ENCODE measurements at regions not wholly inside any gene's neighbourhood (a gene's known extent, or its start where the extent isn't known, plus 50 kb on each side); places are given as distances from the start of the nearest gene placed in this dataset.

DNA sequence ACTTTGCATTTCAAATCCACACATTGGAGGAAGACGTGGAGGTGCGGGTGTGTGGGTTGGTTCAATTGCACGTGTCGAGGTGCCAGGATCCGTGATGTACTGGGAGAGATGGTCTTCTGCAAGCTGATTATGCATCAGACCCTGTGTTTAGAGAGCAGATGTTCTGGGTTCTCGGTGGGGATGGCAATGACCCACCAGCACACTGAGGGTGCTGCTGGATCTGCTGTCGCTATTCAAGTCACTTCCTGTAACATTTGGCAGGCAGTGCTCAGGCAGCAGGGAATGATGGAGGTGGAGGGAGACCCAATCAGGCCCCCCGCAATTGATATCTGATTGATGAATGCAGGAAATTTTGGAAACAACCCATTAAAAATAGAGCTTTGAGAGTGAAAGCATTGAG lies 830.1 kb upstream of the POU3F3 start (continued):
- TF ChIP-seq, protein P1, sequence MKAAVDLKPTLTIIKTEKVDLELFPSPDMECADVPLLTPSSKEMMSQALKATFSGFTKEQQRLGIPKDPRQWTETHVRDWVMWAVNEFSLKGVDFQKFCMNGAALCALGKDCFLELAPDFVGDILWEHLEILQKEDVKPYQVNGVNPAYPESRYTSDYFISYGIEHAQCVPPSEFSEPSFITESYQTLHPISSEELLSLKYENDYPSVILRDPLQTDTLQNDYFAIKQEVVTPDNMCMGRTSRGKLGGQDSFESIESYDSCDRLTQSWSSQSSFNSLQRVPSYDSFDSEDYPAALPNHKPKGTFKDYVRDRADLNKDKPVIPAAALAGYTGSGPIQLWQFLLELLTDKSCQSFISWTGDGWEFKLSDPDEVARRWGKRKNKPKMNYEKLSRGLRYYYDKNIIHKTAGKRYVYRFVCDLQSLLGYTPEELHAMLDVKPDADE (IDR thresholded peaks at IDR 0.05): no peak
- no peak for TF ChIP-seq STAT1 (IDR thresholded peaks at IDR 0.05; ENCODE audit: unreplicated experiment)

DNA sequence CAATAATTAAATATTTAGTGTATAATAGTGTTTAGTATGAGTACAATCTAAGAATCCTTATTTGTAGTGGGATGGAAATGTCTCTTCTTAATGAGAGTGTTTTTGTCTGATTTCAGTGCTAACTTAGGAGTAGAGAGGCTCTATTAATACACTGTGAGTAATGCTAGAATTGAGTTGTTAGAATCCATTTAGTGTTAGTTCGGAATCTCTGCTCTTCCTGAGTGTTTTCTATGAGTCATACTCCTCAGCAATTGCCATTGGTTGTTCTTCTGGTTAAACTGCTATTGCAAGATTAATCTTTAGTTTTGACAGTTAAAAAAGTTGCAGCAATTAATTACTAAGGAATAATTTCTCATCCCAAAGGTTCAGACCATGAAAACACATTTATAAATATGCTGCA lies 828.6 kb upstream of the POU3F3 start:
- Histone ChIP-seq H3K4me2 (no peak overlapping the region), H3K36me3 (ENCODE audit: insufficient read depth) (no peaks in the 10 kb centered on the region), H3K27ac (ENCODE audit: low read depth) (no peak overlapping the region), H2AFZ (no peak overlapping the region), H4K20me1 (replicated peaks; ENCODE audit: insufficient read depth) (no peaks in the 10 kb centered on the region), H3K4me3 (no peak overlapping the region), H3K27me3 (ENCODE audit: insufficient read depth) (no peaks in the 10 kb centered on the region), H3K9me2 (ENCODE audit: insufficient read depth) (no peaks in the 10 kb centered on the region), H3F3A (replicated peaks; ENCODE audit: low read depth) (no peaks in the 10 kb centered on the region), H3K4me1 (ENCODE audit: insufficient read depth) (peaks cover 27% of the 10 kb centered on the region), H3K79me2 (replicated peaks; ENCODE audit: insufficient read depth) (no peaks in the 10 kb centered on the region)
- DNase-seq (ENCODE audit: low spot score) (no peak), ATAC-seq (no peak)
- Mint-ChIP-seq H3K36me3 (ENCODE audit: low read depth) (no peaks in the 10 kb centered on the region), H3K27me3 (ENCODE audit: insufficient read depth, low read depth, poor library complexity) (peaks cover 3% of the 10 kb centered on the region), H3K27ac (no peak overlapping the region), H3K9me3 (no peaks in the 10 kb centered on the region), H3K4me1 (peaks cover 33% of the 10 kb centered on the region), H3K4me3 (no peak overlapping the region)
- TF ChIP-seq STAT1 (IDR thresholded peaks at IDR 0.05; ENCODE audit: unreplicated experiment) (no peak), EZH2phosphoT487 (IDR thresholded peaks at IDR 0.05; ENCODE audit: unreplicated experiment) (no peak), CREB1 (CRISPR knock-in tag; IDR thresholded peaks at IDR 0.05; ENCODE audit: low read depth) (no peak), ZNF114 (CRISPR knock-in tag; IDR thresholded peaks at IDR 0.05) (no peak), JUNB (IDR thresholded peaks at IDR 0.05; ENCODE audit: unreplicated experiment) (no peak), POLR2AphosphoS5 (IDR thresholded peaks at IDR 0.05; ENCODE audit: low read depth) (no peak), NANOG (IDR thresholded peaks at IDR 0.05; ENCODE audit: borderline replicate concordance) (no peak)
- TF ChIP-seq, protein P2, sequence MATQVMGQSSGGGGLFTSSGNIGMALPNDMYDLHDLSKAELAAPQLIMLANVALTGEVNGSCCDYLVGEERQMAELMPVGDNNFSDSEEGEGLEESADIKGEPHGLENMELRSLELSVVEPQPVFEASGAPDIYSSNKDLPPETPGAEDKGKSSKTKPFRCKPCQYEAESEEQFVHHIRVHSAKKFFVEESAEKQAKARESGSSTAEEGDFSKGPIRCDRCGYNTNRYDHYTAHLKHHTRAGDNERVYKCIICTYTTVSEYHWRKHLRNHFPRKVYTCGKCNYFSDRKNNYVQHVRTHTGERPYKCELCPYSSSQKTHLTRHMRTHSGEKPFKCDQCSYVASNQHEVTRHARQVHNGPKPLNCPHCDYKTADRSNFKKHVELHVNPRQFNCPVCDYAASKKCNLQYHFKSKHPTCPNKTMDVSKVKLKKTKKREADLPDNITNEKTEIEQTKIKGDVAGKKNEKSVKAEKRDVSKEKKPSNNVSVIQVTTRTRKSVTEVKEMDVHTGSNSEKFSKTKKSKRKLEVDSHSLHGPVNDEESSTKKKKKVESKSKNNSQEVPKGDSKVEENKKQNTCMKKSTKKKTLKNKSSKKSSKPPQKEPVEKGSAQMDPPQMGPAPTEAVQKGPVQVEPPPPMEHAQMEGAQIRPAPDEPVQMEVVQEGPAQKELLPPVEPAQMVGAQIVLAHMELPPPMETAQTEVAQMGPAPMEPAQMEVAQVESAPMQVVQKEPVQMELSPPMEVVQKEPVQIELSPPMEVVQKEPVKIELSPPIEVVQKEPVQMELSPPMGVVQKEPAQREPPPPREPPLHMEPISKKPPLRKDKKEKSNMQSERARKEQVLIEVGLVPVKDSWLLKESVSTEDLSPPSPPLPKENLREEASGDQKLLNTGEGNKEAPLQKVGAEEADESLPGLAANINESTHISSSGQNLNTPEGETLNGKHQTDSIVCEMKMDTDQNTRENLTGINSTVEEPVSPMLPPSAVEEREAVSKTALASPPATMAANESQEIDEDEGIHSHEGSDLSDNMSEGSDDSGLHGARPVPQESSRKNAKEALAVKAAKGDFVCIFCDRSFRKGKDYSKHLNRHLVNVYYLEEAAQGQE (IDR thresholded peaks at IDR 0.05; ENCODE audit: unreplicated experiment): no peak
- TF ChIP-seq, protein P3, sequence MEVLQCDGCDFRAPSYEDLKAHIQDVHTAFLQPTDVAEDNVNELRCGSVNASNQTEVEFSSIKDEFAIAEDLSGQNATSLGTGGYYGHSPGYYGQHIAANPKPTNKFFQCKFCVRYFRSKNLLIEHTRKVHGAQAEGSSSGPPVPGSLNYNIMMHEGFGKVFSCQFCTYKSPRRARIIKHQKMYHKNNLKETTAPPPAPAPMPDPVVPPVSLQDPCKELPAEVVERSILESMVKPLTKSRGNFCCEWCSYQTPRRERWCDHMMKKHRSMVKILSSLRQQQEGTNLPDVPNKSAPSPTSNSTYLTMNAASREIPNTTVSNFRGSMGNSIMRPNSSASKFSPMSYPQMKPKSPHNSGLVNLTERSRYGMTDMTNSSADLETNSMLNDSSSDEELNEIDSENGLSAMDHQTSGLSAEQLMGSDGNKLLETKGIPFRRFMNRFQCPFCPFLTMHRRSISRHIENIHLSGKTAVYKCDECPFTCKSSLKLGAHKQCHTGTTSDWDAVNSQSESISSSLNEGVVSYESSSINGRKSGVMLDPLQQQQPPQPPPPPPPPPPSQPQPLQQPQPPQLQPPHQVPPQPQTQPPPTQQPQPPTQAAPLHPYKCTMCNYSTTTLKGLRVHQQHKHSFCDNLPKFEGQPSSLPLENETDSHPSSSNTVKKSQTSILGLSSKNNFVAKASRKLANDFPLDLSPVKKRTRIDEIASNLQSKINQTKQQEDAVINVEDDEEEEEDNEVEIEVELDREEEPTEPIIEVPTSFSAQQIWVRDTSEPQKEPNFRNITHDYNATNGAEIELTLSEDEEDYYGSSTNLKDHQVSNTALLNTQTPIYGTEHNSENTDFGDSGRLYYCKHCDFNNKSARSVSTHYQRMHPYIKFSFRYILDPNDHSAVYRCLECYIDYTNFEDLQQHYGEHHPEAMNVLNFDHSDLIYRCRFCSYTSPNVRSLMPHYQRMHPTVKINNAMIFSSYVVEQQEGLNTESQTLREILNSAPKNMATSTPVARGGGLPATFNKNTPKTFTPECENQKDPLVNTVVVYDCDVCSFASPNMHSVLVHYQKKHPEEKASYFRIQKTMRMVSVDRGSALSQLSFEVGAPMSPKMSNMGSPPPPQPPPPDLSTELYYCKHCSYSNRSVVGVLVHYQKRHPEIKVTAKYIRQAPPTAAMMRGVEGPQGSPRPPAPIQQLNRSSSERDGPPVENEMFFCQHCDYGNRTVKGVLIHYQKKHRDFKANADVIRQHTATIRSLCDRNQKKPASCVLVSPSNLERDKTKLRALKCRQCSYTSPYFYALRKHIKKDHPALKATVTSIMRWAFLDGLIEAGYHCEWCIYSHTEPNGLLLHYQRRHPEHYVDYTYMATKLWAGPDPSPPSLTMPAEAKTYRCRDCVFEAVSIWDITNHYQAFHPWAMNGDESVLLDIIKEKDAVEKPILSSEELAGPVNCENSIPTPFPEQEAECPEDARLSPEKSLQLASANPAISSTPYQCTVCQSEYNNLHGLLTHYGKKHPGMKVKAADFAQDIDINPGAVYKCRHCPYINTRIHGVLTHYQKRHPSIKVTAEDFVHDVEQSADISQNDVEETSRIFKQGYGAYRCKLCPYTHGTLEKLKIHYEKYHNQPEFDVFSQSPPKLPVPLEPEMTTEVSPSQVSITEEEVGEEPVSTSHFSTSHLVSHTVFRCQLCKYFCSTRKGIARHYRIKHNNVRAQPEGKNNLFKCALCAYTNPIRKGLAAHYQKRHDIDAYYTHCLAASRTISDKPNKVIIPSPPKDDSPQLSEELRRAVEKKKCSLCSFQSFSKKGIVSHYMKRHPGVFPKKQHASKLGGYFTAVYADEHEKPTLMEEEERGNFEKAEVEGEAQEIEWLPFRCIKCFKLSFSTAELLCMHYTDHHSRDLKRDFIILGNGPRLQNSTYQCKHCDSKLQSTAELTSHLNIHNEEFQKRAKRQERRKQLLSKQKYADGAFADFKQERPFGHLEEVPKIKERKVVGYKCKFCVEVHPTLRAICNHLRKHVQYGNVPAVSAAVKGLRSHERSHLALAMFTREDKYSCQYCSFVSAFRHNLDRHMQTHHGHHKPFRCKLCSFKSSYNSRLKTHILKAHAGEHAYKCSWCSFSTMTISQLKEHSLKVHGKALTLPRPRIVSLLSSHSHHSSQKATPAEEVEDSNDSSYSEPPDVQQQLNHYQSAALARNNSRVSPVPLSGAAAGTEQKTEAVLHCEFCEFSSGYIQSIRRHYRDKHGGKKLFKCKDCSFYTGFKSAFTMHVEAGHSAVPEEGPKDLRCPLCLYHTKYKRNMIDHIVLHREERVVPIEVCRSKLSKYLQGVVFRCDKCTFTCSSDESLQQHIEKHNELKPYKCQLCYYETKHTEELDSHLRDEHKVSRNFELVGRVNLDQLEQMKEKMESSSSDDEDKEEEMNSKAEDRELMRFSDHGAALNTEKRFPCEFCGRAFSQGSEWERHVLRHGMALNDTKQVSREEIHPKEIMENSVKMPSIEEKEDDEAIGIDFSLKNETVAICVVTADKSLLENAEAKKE (CRISPR knock-in tag; IDR thresholded peaks at IDR 0.05): no peak
- TF ChIP-seq, protein P4, sequence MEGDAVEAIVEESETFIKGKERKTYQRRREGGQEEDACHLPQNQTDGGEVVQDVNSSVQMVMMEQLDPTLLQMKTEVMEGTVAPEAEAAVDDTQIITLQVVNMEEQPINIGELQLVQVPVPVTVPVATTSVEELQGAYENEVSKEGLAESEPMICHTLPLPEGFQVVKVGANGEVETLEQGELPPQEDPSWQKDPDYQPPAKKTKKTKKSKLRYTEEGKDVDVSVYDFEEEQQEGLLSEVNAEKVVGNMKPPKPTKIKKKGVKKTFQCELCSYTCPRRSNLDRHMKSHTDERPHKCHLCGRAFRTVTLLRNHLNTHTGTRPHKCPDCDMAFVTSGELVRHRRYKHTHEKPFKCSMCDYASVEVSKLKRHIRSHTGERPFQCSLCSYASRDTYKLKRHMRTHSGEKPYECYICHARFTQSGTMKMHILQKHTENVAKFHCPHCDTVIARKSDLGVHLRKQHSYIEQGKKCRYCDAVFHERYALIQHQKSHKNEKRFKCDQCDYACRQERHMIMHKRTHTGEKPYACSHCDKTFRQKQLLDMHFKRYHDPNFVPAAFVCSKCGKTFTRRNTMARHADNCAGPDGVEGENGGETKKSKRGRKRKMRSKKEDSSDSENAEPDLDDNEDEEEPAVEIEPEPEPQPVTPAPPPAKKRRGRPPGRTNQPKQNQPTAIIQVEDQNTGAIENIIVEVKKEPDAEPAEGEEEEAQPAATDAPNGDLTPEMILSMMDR (conservative IDR thresholded peaks at IDR 0.05; ENCODE audit: low read depth in 2 of 2): no peak
